Osteoblast (primary cell): ENCODE measurements at regions not wholly inside any gene's neighbourhood (a gene's known extent, or its start where the extent isn't known, plus 50 kb on each side); places are given as distances from the start of the nearest gene placed in this dataset.

Source experiments
- DNase-seq: peaks from one replicate; pipeline ENCODE4 v3.0.0; 2011; ENCODE audit warnings: low spot score, mixed read lengths; ENCODE audit not compliant: insufficient read length; ENCODE audit errors: missing footprints
- H2AFZ ChIP-seq: 2 replicates; pipeline ENCODE4 v1.6.0; 2011; ENCODE audit warnings: mild to moderate bottlenecking, low read length
- H3K27ac ChIP-seq: 2 replicates; pipeline ENCODE4 v1.5.1; 2011; ENCODE audit warnings: mild to moderate bottlenecking, low read depth, low read length, moderate library complexity
- H3K27me3 ChIP-seq: 2 replicates; pipeline ENCODE4 v1.6.0; 2012; ENCODE audit warnings: mild to moderate bottlenecking, control low read depth, inconsistent platforms, low read length, moderate library complexity; ENCODE audit not compliant: insufficient read depth
- H3K36me3 ChIP-seq: 2 replicates; pipeline ENCODE4 v1.5.1; 2011; ENCODE audit warnings: mild to moderate bottlenecking, low read length, control low read depth, moderate library complexity; ENCODE audit not compliant: insufficient read depth
- H3K4me1 ChIP-seq: 2 replicates; pipeline ENCODE4 v1.5.1; 2011; ENCODE audit warnings: mild to moderate bottlenecking, low read length, control low read depth, moderate library complexity; ENCODE audit not compliant: insufficient read depth
- H3K4me2 ChIP-seq: 2 replicates; pipeline ENCODE4 v1.6.0; 2011; ENCODE audit warnings: mild to moderate bottlenecking, low read length; ENCODE audit not compliant: insufficient read depth
- H3K4me3 ChIP-seq: fragments of 200-600 bp; sonication (generic); 3 replicates; pipeline ENCODE4 v1.5.1; 2012; ENCODE audit warnings: mild to moderate bottlenecking, low read length, inconsistent platforms; ENCODE audit not compliant: insufficient read depth
- H3K79me2 ChIP-seq: 2 replicates; pipeline ENCODE4 v1.6.0; 2012; ENCODE audit warnings: mild to moderate bottlenecking, low read length, control low read depth, inconsistent platforms; ENCODE audit not compliant: insufficient read depth
- H3K9me3 ChIP-seq: 2 replicates; pipeline ENCODE4 v1.5.1; 2011; ENCODE audit warnings: low read depth, low read length, control low read depth
- H4K20me1 ChIP-seq: 2 replicates; pipeline ENCODE4 v1.6.0; 2012; ENCODE audit warnings: mild to moderate bottlenecking, low read length, control low read depth; ENCODE audit not compliant: insufficient read depth
- TF ChIP-seq, protein P1 (sequence below): IDR thresholded peaks from 2 replicates; pipeline ENCODE4 v1.5.1; 2011; ENCODE audit warnings: mild to moderate bottlenecking, low read depth, low read length, moderate library complexity; ENCODE audit errors: extremely low read depth

DNA sequence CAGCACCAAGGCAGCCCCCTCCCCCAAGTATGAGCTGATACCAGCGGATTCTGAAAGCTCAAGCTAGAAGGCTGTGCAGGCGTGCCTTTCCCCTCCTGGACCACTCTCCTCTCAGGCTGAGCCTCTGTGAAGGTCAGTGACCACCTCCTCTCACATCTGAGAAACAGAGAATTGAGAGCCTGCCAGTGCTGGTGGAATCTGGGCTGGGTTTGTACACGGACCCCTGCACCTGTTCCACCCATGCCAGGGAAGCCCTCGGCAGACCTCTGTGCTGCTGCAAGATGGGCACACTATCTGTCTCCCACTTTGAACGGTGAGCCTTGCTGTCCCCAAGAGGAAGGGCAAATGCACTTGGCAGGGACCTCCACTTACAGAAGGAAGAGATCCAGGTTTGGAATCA lies 54.7 kb upstream of the SDK2 start:
- H3K36me3 ChIP-seq: no peaks in the 10 kb centered on the region
- no peak overlapping the region for H3K27ac ChIP-seq
- no peak overlapping the region for H3K4me2 ChIP-seq
- no peaks in the 10 kb centered on the region for H3K79me2 ChIP-seq
- H3K9me3 ChIP-seq: peaks cover 4% of the 10 kb centered on the region
- TF ChIP-seq, protein P1, sequence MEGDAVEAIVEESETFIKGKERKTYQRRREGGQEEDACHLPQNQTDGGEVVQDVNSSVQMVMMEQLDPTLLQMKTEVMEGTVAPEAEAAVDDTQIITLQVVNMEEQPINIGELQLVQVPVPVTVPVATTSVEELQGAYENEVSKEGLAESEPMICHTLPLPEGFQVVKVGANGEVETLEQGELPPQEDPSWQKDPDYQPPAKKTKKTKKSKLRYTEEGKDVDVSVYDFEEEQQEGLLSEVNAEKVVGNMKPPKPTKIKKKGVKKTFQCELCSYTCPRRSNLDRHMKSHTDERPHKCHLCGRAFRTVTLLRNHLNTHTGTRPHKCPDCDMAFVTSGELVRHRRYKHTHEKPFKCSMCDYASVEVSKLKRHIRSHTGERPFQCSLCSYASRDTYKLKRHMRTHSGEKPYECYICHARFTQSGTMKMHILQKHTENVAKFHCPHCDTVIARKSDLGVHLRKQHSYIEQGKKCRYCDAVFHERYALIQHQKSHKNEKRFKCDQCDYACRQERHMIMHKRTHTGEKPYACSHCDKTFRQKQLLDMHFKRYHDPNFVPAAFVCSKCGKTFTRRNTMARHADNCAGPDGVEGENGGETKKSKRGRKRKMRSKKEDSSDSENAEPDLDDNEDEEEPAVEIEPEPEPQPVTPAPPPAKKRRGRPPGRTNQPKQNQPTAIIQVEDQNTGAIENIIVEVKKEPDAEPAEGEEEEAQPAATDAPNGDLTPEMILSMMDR: no peak
- H3K4me1 ChIP-seq: no peaks in the 10 kb centered on the region
- no peak for DNase-seq
- H4K20me1 ChIP-seq: no peaks in the 10 kb centered on the region
- H3K27me3 ChIP-seq: no peaks in the 10 kb centered on the region
- H3K4me3 ChIP-seq: no peak overlapping the region
- no peak overlapping the region for H2AFZ ChIP-seq

DNA sequence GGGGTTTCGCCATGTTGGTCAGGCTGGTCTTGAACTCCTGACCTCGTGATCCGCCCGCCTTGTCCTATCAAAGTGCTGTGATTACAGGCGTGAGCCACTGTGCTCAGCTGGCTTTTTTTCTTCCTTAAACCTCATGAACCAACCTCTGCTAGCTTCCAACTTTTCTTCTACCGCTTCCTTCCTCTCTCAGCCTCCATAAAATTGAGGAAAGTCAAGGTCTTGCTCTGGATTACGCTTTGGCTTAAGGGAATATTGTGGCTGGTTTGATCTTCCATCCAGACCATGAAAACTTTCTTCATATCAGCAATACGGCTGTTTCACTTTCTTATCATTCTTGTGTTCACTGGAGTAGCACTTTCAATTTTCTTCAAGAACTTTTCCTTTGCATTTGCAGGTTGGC lies 57.5 kb upstream of the SDK2 start:
- no peak overlapping the region for H3K4me3 ChIP-seq
- H3K27ac ChIP-seq: no peak overlapping the region
- DNase-seq: no peak
- no peak overlapping the region for H2AFZ ChIP-seq
- H3K4me2 ChIP-seq: no peak overlapping the region
- H3K27me3 ChIP-seq: no peaks in the 10 kb centered on the region
- TF ChIP-seq, protein P1: no peak
- H3K9me3 ChIP-seq: no peaks in the 10 kb centered on the region
- no peaks in the 10 kb centered on the region for H3K4me1 ChIP-seq
- no peaks in the 10 kb centered on the region for H3K36me3 ChIP-seq
- H3K79me2 ChIP-seq: no peaks in the 10 kb centered on the region
- no peaks in the 10 kb centered on the region for H4K20me1 ChIP-seq

DNA sequence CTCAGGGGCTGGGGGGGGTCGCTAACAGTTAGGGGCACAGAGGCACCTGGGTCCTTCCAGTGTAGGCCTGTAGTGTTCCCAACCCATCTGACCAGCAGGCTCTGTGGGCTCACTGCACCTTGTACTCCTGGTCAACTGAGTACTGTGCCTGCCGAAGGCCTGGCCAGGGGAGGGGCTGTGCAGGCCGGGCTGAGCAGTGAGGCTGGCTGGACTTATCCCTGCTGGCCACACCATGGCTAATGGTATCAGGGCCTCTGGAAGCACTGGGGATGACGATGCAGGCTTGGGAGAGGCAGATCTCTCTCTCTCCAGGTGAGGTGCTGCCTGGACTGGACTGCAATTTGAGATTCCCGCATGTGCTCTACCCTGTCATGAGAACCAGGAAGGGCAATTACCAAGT lies 58.9 kb upstream of the SDK2 start:
- H3K27me3 ChIP-seq: no peaks in the 10 kb centered on the region
- H3K4me3 ChIP-seq: no peak overlapping the region
- H4K20me1 ChIP-seq: no peaks in the 10 kb centered on the region
- no peak overlapping the region for H3K27ac ChIP-seq
- no peak overlapping the region for H3K4me2 ChIP-seq
- H3K9me3 ChIP-seq: no peaks in the 10 kb centered on the region
- no peaks in the 10 kb centered on the region for H3K36me3 ChIP-seq
- no peak overlapping the region for H2AFZ ChIP-seq
- TF ChIP-seq, protein P1: no peak
- no peaks in the 10 kb centered on the region for H3K79me2 ChIP-seq
- no peak for DNase-seq
- H3K4me1 ChIP-seq: no peaks in the 10 kb centered on the region

DNA sequence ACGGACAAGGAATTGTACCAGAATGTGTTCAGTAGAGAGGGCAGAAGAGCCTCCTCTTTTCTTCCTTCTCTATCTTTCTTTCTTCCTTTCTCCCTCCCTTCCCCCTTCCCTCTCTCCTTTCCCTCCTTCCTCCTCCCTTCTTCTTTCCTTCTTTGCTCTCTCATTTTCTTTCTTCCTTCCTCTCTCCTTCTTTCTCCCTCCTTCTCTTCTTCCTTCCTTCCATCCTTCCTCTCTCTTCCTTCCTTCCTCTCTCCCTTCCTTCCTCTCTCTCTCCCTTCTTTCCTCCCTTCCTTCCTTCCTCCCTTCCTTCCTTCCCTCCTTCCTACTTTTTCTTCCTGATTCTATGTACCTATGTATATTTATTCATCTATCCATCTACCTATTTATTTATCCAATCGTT lies 59.7 kb upstream of the SDK2 start:
- Histone ChIP-seq H3K27me3 (no peaks in the 10 kb centered on the region), H3K79me2 (no peaks in the 10 kb centered on the region), H3K4me1 (no peaks in the 10 kb centered on the region), H2AFZ (no peak overlapping the region), H3K4me3 (no peak overlapping the region), H3K4me2 (no peak overlapping the region), H3K36me3 (no peaks in the 10 kb centered on the region), H3K27ac (no peak overlapping the region), H4K20me1 (no peaks in the 10 kb centered on the region), H3K9me3 (no peaks in the 10 kb centered on the region)
- TF ChIP-seq, protein P1: no peak
- DNase-seq: no peak
